ENCODE measurements at regions not wholly inside any gene's neighbourhood (a gene's known extent, or its start where the extent isn't known, plus 50 kb on each side); places are given as distances from the start of the nearest gene placed in this dataset.

DNA sequence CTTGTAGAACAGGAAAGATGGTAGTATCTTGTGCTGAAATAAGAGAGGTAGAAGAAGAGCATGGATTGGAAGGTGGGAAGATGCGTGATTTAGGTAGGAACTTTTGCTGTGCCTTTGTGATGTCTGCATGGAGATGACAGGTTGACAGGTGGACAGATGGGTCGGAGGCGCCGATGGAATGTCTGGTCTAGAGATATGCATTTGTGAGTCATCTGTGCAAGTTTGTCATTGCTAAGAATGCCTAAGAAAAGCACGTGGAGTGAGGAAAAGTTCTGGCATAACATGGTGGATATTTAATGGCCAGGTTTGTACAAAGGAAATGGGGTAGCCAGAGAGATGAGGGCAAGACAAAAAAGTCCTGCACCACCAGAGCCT, 76.0 kb upstream of the ARMC3 start:
- POLR2A ChIA-PET (ENCODE audit: low non-redundant PET), result no interaction called here
- CTCF ChIA-PET, result no interaction called here
- DNase-seq (ENCODE audit: low spot score), result peak; percentile 12
- H3K27ac ChIP-seq, result no peak overlapping the region
- TF ChIP-seq, protein P1, sequence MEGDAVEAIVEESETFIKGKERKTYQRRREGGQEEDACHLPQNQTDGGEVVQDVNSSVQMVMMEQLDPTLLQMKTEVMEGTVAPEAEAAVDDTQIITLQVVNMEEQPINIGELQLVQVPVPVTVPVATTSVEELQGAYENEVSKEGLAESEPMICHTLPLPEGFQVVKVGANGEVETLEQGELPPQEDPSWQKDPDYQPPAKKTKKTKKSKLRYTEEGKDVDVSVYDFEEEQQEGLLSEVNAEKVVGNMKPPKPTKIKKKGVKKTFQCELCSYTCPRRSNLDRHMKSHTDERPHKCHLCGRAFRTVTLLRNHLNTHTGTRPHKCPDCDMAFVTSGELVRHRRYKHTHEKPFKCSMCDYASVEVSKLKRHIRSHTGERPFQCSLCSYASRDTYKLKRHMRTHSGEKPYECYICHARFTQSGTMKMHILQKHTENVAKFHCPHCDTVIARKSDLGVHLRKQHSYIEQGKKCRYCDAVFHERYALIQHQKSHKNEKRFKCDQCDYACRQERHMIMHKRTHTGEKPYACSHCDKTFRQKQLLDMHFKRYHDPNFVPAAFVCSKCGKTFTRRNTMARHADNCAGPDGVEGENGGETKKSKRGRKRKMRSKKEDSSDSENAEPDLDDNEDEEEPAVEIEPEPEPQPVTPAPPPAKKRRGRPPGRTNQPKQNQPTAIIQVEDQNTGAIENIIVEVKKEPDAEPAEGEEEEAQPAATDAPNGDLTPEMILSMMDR (conservative IDR thresholded peaks at IDR 0.05; ENCODE audit: low read depth), result no peak

DNA sequence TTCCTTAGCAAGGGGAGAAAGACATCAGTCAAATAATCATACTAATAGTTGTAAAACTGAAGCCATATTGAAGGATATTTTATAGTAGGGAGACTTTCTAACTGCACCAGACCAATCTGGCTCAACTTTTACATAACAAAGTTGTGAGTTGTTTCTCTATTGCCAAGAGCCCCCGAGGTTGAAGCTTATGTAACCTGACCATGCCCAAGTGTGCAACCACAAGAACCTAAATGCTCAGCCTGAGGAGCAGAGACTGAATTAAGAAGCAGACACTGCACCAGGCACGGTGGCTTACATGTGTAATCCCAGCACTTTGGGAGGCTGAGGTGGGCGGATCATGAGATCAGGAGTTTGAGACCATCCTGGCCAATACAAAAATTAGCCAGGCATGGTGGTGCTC, 77.3 kb upstream of the ARMC3 start:
- ChIA-PET POLR2A (ENCODE audit: low non-redundant PET) (no interaction called here), CTCF (no interaction called here)
- no peak overlapping the region for H3K27ac ChIP-seq
- DNase-seq (ENCODE audit: low spot score), result no peak
- TF ChIP-seq, protein P1 (conservative IDR thresholded peaks at IDR 0.05; ENCODE audit: low read depth), result no peak

- H3K27ac ChIP-seq, result no peak overlapping the region
- no peak for DNase-seq (ENCODE audit: low spot score)
- CTCF ChIA-PET, result interaction anchor here (0.5 kb wide), 1 partner anchor 1680 kb away, joined by 3 read pairs; no protein-coding TSS in a partner anchor
- POLR2A ChIA-PET (ENCODE audit: low non-redundant PET), result no interaction called here
- TF ChIP-seq, protein P1 (conservative IDR thresholded peaks at IDR 0.05; ENCODE audit: low read depth), result no peak
These were observed 78.6 kb upstream of the ARMC3 start for GRCh38 chr10:22849077-22849805.

DNA sequence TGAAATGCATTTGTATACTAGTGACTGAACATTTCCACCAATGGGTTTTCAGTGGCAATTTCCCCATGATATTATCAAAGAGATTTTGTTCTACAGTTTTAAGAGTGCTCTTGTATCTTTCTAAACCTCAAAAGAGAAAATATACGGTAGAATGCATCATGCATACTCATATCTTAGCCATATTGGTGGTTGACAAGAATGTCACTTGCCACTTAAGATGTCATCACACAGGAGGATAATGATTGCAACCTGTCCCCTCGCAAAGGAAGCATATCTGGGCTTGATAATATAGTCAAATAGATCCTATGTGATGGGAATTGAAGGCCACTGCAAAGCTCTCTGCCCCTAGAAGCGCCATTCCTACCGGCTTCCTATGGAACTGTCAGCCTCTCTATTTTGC, 79.3 kb upstream of the ARMC3 start:
- no peak for DNase-seq (ENCODE audit: low spot score)

GRCh38 chr10:22846294-22846693, 81.6 kb upstream of the ARMC3 start:
- no peak overlapping the region for H3K27ac ChIP-seq
- ChIA-PET CTCF (no interaction called here), POLR2A (ENCODE audit: low non-redundant PET) (no interaction called here)
- TF ChIP-seq, protein P1 (conservative IDR thresholded peaks at IDR 0.05; ENCODE audit: low read depth), result no peak
- no peak for DNase-seq (ENCODE audit: low spot score)

More for the DNA sequence above, 79.3 kb upstream of the ARMC3 start:
- no peak overlapping the region for H3K27ac ChIP-seq
- POLR2A ChIA-PET (ENCODE audit: low non-redundant PET), result no interaction called here
- TF ChIP-seq, protein P1 (conservative IDR thresholded peaks at IDR 0.05; ENCODE audit: low read depth), result no peak
- CTCF ChIA-PET, result no interaction called here

DNA sequence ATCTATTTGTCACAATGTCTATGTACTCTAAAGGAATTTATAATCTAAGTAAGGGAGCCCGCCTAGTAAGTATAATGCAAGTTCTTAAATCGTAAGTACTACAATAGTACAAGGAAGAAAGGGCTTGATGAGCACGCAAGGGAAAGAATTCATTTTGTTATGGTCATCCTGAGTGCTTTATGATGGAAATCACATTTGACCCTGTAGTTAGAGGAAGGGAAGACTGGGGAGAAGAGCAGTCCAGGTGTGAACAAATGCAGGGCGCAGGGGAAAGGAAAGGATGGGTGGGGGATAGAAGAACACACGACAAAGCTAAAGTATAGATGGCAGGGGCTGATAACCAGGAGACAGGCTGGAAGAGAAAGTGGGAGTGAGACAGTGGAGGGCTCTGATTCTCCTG, 88.2 kb upstream of the ARMC3 start:
- DNase-seq (ENCODE audit: low spot score), result no peak
- no peak overlapping the region for H3K27ac ChIP-seq
- POLR2A ChIA-PET (ENCODE audit: low non-redundant PET), result no interaction called here
- CTCF ChIA-PET, result no interaction called here
- TF ChIP-seq, protein P1 (conservative IDR thresholded peaks at IDR 0.05; ENCODE audit: low read depth), result no peak

All from RWPE1 (cell line).